Heart left ventricle (tissue), 16 donors: ENCODE measurements at regions not wholly inside any gene's neighbourhood (a gene's known extent, or its start where the extent isn't known, plus 50 kb on each side); places are given as distances from the start of the nearest gene placed in this dataset.

Experiments
- ATAC-seq, 4 donors: fragments of 200-7000 bp; cut with Tn5 transposase; one replicate each; pipeline ENCODE4 v1.9.1; 2020 to 2022; ENCODE audit warnings: moderate library complexity in 4 of 4, mild to moderate bottlenecking in 3 of 4, moderate number of reproducible peaks in 1 of 4
- DNase-seq, 5 donors: peaks; one replicate each; pipeline ENCODE4 v3.0.0-alpha.2; 2020
- H3K27ac ChIP-seq, 12 donors: fragments of 200-600 bp; sonication (generic) in 4 of 12; one replicate each; pipeline versions ENCODE4 v1.5.0 to v1.8.0; 2016 to 2022; ENCODE audit warnings: mild to moderate bottlenecking in 2 of 12
- H3K27me3 ChIP-seq, 9 donors: fragments of 200-600 bp; sonication (generic) in 2 of 9; one replicate each; pipeline versions ENCODE4 v1.5.1 to v1.8.0; 2016 to 2022; ENCODE audit warnings: mild to moderate bottlenecking in 3 of 9
- H3K36me3 ChIP-seq, 9 donors: fragments of 200-600 bp; sonication (generic) in 2 of 9; one replicate each; pipeline versions ENCODE4 v1.5.0 to v1.8.0; 2018 to 2022; ENCODE audit warnings: mild to moderate bottlenecking in 2 of 9
- H3K4me1 ChIP-seq, 12 donors: fragments of 200-600 bp; sonication (generic) in 4 of 12; one replicate each; pipeline versions ENCODE4 v1.5.0 to v1.8.0; 2016 to 2022; ENCODE audit warnings: mild to moderate bottlenecking in 3 of 12
- H3K4me3 ChIP-seq, 12 donors: fragments of 200-600 bp; sonication (generic) in 4 of 12; one replicate each; pipeline versions ENCODE4 v1.5.0 to v1.8.0; 2017 to 2022; ENCODE audit warnings: mild to moderate bottlenecking in 9 of 12, moderate library complexity in 4 of 12
- H3K9me3 ChIP-seq, 12 donors: fragments of 200-600 bp; sonication (generic) in 4 of 12; one replicate each; pipeline versions ENCODE4 v1.5.0 to v1.8.0; 2016 to 2022; ENCODE audit warnings: mild to moderate bottlenecking in 1 of 12
- CTCF ChIP-seq, 12 donors: fragments of 200-600 bp; sonication (generic) in 4 of 12; IDR thresholded peaks; one replicate each; pipeline versions ENCODE4 v1.5.0 to v1.8.0; 2018 to 2022; ENCODE audit warnings: antibody characterized with exemption in 12 of 12, mild to moderate bottlenecking in 5 of 12
- POLR2A ChIP-seq, 2 donors: fragments of 450-650 bp; IDR thresholded peaks; one replicate each; pipeline ENCODE4 v1.6.1; 2017; ENCODE audit warnings: antibody characterized with exemption in 2 of 2, mild to moderate bottlenecking in 2 of 2, moderate library complexity in 2 of 2
- WGBS, 4 donors: extraction: QIAGEN DNeasy Blood & Tissue Kit in 2 of 4; methylation state at CpG; one replicate each; pipeline versions ENCODE4 v1.1.5 to v1.1.7; 2013 to 2018; 5-methylcytosine and 5-hydroxymethylcytosine counted together
- intact Hi-C, 10 donors: fragments of 100-400 bp; cut with DNase I; formaldehyde crosslinking; loops; one replicate each; pipeline versions ENCODE4 v1.11.1 to v1.14.2; 2022
- donor health status: ischemic (EF 13 %, LVEDD 7.1; RV severe dilation, severe dysfunction).
- donor health status: healthy with polysubstance abuse.
- donor health status: DM: no; HTN: yes; CAD: no.
- donor health status: DM: no; HTN: no; CAD: no.
- donor health status: ischemic (EF 25% LVEDD 6.9; RV normal size, moderate dysfunction).
- donor health status: ischemic (EF 25% LVEDD 5.7; RV mildly dilated, moderate dysfunction).
- donor health status: healthy.
- donor health status: DM: yes; HTN: yes; CAD: no.
- donor health status: ischemic (EF 35%, LVEDD 5.7; RV mildly dilated, moderate dysfunction).
- donor health status: nonischemic (EF 11% LVEDD 7.7; RV severe dilation, severe dysfunction).
- donor health status: DM: yes; HTN: yes; CAD: no.
- donor health status: PGD.
- donor health status: ischemic (EF 29% LVEDD 5.4; RV normal size, mild dysfunction).
- donor health status: nonischemic (EF 23%, LVEDD 6.1; RV moderate dilation, normal function).

DNA sequence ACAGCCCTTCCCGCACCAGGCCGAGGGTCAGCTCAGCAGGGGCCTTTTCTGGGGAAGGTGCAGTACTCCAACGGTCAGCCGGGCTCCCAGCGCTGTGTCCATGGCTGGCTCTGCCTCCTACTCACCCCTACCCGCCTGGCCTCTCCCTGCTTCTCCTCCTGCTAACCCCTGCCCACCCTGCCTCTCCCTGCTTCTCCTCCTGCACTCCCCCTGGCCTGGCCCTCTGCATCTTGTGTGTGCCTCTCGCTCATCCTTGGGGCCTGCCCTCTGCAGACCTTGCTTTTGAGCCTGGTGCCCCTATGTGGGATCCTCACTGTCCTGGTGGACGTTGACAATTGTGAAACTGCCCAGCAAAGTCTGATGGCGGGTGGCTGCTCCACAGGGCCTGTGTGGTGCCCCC, 274.6 kb upstream of the IRX2 start:
- no peaks in the 10 kb centered on the region for H3K36me3 ChIP-seq
- no peak overlapping the region for H3K4me3 ChIP-seq
- 61 to 72% (median 67%) methylated on average over 7 to 9 of the region's 9 CpGs for WGBS, 4 donors
- no peak overlapping the region for H3K27ac ChIP-seq
- DNase-seq (no peak), ATAC-seq (no peak)
- no peak for TF ChIP-seq POLR2A (IDR thresholded peaks at IDR 0.05)
- TF ChIP-seq CTCF (IDR thresholded peaks at IDR 0.05) = no peak
- H3K9me3 ChIP-seq = peaks cover 0 to 7% (median 0%) of the 10 kb centered on the region in 12 donors
- peaks cover 0 to 4% (median 0%) of the 10 kb centered on the region in 9 donors for H3K27me3 ChIP-seq
- intact Hi-C loops = no loop called here
- H3K4me1 ChIP-seq = no peaks in the 10 kb centered on the region

- WGBS, 4 donors = 62 to 75% (median 66%) methylated on average over 11 of the region's 11 CpGs
- no peak overlapping the region for H3K27ac ChIP-seq
- H3K4me3 ChIP-seq = no peak overlapping the region
- no peaks in the 10 kb centered on the region for H3K36me3 ChIP-seq
- DNase-seq (no peak), ATAC-seq (no peak)
- H3K27me3 ChIP-seq = peaks cover 0 to 4% (median 0%) of the 10 kb centered on the region in 9 donors
- TF ChIP-seq POLR2A (IDR thresholded peaks at IDR 0.05) (no peak), CTCF (IDR thresholded peaks at IDR 0.05) (no peak)
- H3K4me1 ChIP-seq = no peaks in the 10 kb centered on the region
- H3K9me3 ChIP-seq = peaks cover 0 to 7% (median 0%) of the 10 kb centered on the region in 12 donors
- intact Hi-C loops = no loop called here
Observed at GRCh38 chr5:3025392-3025791, 273.9 kb upstream of the IRX2 start.

DNA sequence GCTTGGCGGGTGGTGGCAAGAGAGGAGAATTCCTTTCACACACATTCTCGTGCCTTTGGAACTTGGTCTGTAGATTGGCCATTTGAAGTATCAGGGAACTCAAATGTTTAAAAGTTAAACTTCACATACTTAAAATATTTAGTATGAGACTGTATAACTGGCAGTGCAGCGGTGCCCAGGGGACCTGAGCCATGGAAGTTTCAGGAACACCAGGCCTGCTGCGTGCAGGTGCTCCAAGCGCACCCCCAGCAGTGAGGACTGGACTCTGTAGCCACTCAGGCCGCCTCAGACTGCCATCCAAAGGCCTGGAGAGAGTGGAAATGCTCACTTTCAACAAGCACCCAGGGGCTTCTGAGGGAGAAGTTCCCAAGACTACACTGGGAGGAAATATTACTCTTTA, 273.5 kb upstream of the IRX2 start:
- 79 to 90% (median 84%) methylated on average over 6 of the region's 6 CpGs for WGBS, 4 donors
- intact Hi-C loops = no loop called here
- DNase-seq (no peak), ATAC-seq (no peak)
- H3K27me3 ChIP-seq = peaks cover 0 to 4% (median 0%) of the 10 kb centered on the region in 9 donors
- H3K27ac ChIP-seq = no peak overlapping the region
- TF ChIP-seq POLR2A (IDR thresholded peaks at IDR 0.05) = no peak
- no peak for TF ChIP-seq CTCF (IDR thresholded peaks at IDR 0.05)
- H3K36me3 ChIP-seq = no peaks in the 10 kb centered on the region
- H3K9me3 ChIP-seq = peaks cover 0 to 7% (median 0%) of the 10 kb centered on the region in 12 donors
- H3K4me3 ChIP-seq = no peak overlapping the region
- no peaks in the 10 kb centered on the region for H3K4me1 ChIP-seq

DNA sequence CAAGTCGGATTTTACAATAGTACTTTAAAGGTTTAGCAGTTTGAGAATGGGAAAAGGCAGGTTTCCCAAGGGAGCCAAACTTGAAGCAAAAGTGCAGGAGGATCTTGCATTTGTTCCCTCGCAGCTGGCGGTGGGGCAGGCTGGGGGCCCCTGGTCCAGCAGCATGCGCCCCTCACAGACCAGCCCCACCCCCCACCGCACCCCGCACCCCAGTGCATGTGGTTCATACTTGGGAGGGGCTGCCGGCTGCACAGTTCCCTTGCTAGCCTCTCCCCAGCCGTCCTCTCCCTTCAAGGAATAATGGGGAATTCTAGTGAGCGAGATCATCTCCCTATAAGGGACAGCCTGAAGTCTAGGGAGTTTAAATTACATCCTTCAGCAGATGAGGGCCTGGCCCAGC, 273.1 kb upstream of the IRX2 start:
- Histone ChIP-seq H3K9me3 (peaks cover 0 to 7% (median 0%) of the 10 kb centered on the region in 12 donors), H3K36me3 (no peaks in the 10 kb centered on the region), H3K27ac (no peak overlapping the region), H3K4me3 (no peak overlapping the region), H3K27me3 (peaks cover 0 to 4% (median 0%) of the 10 kb centered on the region in 9 donors), H3K4me1 (no peaks in the 10 kb centered on the region)
- DNase-seq (no peak), ATAC-seq (no peak)
- WGBS, 4 donors = 55 to 80% (median 77%) methylated on average over 5 to 9 of the region's 9 CpGs
- intact Hi-C loops = no loop called here
- TF ChIP-seq CTCF (IDR thresholded peaks at IDR 0.05) (no peak), POLR2A (IDR thresholded peaks at IDR 0.05) (no peak)
